ENCODE measurements at regions not wholly inside any gene's neighbourhood (a gene's known extent, or its start where the extent isn't known, plus 50 kb on each side); places are given as distances from the start of the nearest gene placed in this dataset.

GRCh38 chr1:106134561-106134960 lies 921.9 kb upstream of the PRMT6 start:
- DNase-seq (ENCODE audit: low read depth in 3 of 3, low spot score in 2 of 3), result no peak

- no peak for DNase-seq (ENCODE audit: low read depth in 3 of 3, low spot score in 2 of 3)
These were observed 883.4 kb upstream of the PRMT6 start for GRCh38 chr1:106173101-106173500.

- DNase-seq (ENCODE audit: low read depth in 3 of 3, low spot score in 2 of 3), result no peak
These were observed 877.7 kb upstream of the PRMT6 start for GRCh38 chr1:106178791-106179190.

GRCh38 chr1:106181866-106182265 lies 874.6 kb upstream of the PRMT6 start:
- DNase-seq (ENCODE audit: low read depth in 3 of 3, low spot score in 2 of 3), result no peak

- DNase-seq (ENCODE audit: low read depth in 3 of 3, low spot score in 2 of 3), result no peak
These were observed 871.4 kb upstream of the PRMT6 start for GRCh38 chr1:106185089-106185488.

GRCh38 chr1:106189780-106190179 lies 866.7 kb upstream of the PRMT6 start:
- DNase-seq (ENCODE audit: low read depth in 3 of 3, low spot score in 2 of 3), result no peak

GRCh38 chr1:106194206-106194605 lies 862.3 kb upstream of the PRMT6 start:
- no peak for DNase-seq (ENCODE audit: low read depth in 3 of 3, low spot score in 2 of 3)

GRCh38 chr1:106200711-106201110 lies 855.8 kb upstream of the PRMT6 start:
- no peak for DNase-seq (ENCODE audit: low read depth in 3 of 3, low spot score in 2 of 3)

- DNase-seq (ENCODE audit: low read depth in 3 of 3, low spot score in 2 of 3), result no peak
These were observed 849.3 kb upstream of the PRMT6 start for GRCh38 chr1:106207185-106207584.

GRCh38 chr1:106217765-106218164 lies 838.7 kb upstream of the PRMT6 start:
- no peak for DNase-seq (ENCODE audit: low read depth in 3 of 3, low spot score in 2 of 3)

- no peak for DNase-seq (ENCODE audit: low read depth in 3 of 3, low spot score in 2 of 3)
These were observed 834.1 kb upstream of the PRMT6 start for GRCh38 chr1:106222403-106222802.

- no peak for DNase-seq (ENCODE audit: low read depth in 3 of 3, low spot score in 2 of 3)
These were observed 833.3 kb upstream of the PRMT6 start for GRCh38 chr1:106223213-106223612.

- DNase-seq (ENCODE audit: low read depth in 3 of 3, low spot score in 2 of 3), result no peak
These were observed 832.0 kb upstream of the PRMT6 start for GRCh38 chr1:106224426-106224825.

GRCh38 chr1:106225403-106225802 lies 831.1 kb upstream of the PRMT6 start:
- DNase-seq (ENCODE audit: low read depth in 3 of 3, low spot score in 2 of 3), result no peak

GRCh38 chr1:106226550-106226949 lies 829.9 kb upstream of the PRMT6 start:
- DNase-seq (ENCODE audit: low read depth in 3 of 3, low spot score in 2 of 3), result no peak

- no peak for DNase-seq (ENCODE audit: low read depth in 3 of 3, low spot score in 2 of 3)
These were observed 824.3 kb upstream of the PRMT6 start for GRCh38 chr1:106232128-106232527.

GRCh38 chr1:106233511-106233910 lies 823.0 kb upstream of the PRMT6 start:
- DNase-seq (ENCODE audit: low read depth in 3 of 3, low spot score in 2 of 3), result no peak

- no peak for DNase-seq (ENCODE audit: low read depth in 3 of 3, low spot score in 2 of 3)
These were observed 807.1 kb upstream of the PRMT6 start for GRCh38 chr1:106249365-106249764.

- DNase-seq (ENCODE audit: low read depth in 3 of 3, low spot score in 2 of 3), result no peak
These were observed 806.7 kb upstream of the PRMT6 start for GRCh38 chr1:106249810-106250209.

GRCh38 chr1:106254748-106255147 lies 801.7 kb upstream of the PRMT6 start:
- DNase-seq (ENCODE audit: low read depth in 3 of 3, low spot score in 2 of 3), result no peak

GRCh38 chr1:106266786-106267185 lies 789.7 kb upstream of the PRMT6 start:
- DNase-seq (ENCODE audit: low read depth in 3 of 3, low spot score in 2 of 3), result no peak

GRCh38 chr1:106268070-106268469 lies 788.4 kb upstream of the PRMT6 start:
- DNase-seq (ENCODE audit: low read depth in 3 of 3, low spot score in 2 of 3), result peak in 1 of 3 donors; percentile 6

- no peak for DNase-seq (ENCODE audit: low read depth in 3 of 3, low spot score in 2 of 3)
These were observed 779.6 kb upstream of the PRMT6 start for GRCh38 chr1:106276871-106277270.

GRCh38 chr1:106277786-106278185 lies 778.7 kb upstream of the PRMT6 start:
- DNase-seq (ENCODE audit: low read depth in 3 of 3, low spot score in 2 of 3), result no peak

Data from right renal cortex interstitium (tissue), 3 donors.